ENCODE measurements at regions not wholly inside any gene's neighbourhood (a gene's known extent, or its start where the extent isn't known, plus 50 kb on each side); places are given as distances from the start of the nearest gene placed in this dataset.

- no peak for DNase-seq
Observed at GRCh38 chr6:170134471-170135440, 156.1 kb downstream of the DLL1 start.

- peak in 1 of 14 donors; percentile 6 for DNase-seq
Observed at GRCh38 chr6:170134031-170134470, 156.8 kb downstream of the DLL1 start.

DNA sequence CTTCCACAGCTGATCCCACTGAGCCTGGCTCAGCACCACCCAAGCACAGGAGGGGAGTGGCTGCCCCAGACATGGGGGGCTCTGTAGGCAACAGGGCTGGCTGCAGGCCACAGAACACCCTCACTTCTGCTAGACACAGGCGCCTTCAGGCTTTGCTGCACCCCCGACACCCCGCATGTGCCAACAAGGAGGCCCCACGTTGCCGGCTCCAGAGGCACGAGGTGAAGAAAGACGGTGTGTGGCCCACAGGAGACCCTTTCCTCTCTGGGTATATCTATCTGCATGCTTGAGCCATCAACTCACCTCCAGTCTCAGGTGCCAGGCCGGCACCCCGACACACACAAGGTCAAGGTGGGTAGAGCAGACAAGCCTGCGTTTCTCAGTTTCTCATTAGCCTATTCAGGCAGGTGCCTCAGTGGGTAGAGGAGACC is 158.3 kb downstream of the DLL1 start:
- DNase-seq = no peak

- DNase-seq = no peak
Observed at GRCh38 chr6:170132011-170132521, 158.8 kb downstream of the DLL1 start.

DNA sequence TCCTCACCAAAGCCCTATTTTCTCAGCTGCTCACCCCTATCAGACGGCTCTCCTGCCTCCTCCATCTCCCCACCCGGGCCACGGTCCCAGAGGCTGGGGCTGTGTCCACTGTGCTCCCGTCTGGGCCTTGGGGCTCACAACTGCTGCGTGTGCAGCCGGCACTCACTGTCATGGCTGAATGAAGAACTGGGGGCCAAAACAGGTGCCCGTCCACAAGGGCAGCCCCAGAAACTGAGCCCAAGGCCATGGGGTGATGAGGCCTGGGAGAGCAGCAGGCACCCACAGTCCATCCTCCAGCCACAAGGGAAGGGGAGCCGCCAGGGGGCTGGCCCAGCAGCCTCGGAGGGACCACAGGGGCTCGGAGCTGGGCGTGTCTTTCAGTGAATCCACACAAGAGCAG is 159.5 kb downstream of the DLL1 start:
- DNase-seq = no peak

DNA sequence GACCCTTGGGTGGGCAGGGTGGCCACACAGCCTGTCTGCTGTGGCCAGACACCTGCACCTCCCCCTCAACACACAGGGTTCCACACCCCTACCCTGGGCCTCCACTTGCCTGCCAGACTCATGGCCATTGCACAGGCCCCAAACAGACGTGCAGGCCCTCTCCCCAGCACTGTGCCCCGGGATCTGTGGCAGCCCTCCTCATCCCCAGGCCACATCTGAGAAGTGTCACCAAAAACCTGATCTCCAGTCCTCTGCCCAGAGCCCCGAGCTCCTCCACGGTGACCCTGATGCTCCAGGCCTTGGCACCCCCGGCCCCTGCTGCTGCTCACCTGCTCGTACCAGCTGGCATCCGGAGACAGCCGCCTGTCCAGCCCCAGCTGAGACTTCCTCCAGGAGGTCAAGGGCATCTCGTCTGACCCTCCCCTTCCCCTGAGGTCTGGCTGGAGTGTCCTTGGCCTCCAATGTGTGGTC is 160.1 kb downstream of the DLL1 start:
- DNase-seq = no peak

GRCh38 chr6:170130201-170130621 is 160.7 kb downstream of the DLL1 start:
- no peak for DNase-seq

GRCh38 chr6:170129691-170130171 is 161.1 kb downstream of the DLL1 start:
- DNase-seq = peak in 2 of 14 donors; percentile 19 to 27

GRCh38 chr6:170128811-170129681 is 161.8 kb downstream of the DLL1 start:
- no peak for DNase-seq

- DNase-seq = no peak
Observed at GRCh38 chr6:170128346-170128745, 162.5 kb downstream of the DLL1 start.

DNA sequence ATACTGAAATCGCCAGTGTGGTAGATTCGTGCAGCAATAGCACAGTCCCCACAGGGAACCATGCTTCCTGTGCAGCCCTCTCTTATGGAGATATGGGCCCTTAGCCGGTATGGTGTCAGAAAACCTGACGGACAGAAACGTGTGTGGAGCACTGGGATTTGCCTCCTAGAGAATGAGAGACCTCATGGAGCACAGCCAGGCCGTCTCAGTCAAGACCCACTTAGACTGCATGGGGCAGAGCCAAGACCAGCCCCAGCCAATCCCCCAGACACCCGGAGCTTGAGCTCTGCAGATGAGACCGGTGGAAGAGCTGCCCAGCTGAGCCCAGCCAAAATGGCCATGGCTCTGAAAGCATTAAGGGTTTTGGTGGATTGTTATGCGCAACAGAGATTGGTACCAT is 163.7 kb downstream of the DLL1 start:
- DNase-seq = no peak

- no peak for DNase-seq
Observed at GRCh38 chr6:170125456-170126300, 165.2 kb downstream of the DLL1 start.

- DNase-seq = no peak
Observed at GRCh38 chr6:170124836-170125235, 166.0 kb downstream of the DLL1 start.

DNA sequence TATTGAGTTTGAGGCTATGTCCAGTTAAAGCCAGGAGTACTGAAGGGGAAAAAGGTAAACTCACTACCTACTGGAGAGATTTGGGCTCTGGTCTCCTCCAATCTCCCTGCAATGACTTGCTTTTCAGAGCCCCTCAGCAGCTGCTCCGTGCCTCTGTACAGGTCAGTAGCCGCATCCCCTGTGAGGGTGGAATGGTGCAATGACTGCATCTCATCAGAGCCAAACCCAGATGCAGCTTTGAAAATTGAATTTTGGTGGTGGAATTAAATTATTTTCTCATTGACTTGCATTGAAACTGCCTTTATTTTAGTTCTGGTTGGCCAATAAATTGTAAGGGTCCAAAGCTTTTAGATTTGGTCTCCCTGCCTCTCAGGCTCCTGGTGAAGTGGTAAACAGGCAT is 166.7 kb downstream of the DLL1 start:
- DNase-seq = no peak

DNA sequence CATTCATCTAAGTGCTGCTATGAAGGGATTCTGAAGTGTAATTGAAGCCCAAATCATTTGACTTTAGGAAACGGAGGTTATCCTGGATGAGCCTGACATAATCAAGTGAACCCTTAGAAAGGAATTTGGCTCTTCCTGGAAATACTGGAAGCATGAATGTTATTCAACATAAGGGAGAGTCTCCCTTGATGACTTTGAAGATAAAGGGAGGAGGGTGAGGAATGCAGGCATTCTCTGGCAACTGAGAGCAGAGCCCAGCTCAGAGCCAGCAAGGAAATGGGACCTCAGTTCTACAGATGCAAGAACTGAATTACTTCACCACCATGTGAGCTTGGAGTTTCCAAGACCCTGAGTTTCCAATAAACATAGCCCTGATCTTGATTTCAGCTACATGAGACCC is 168.2 kb downstream of the DLL1 start:
- DNase-seq = no peak

GRCh38 chr6:170117111-170117972 is 173.5 kb downstream of the DLL1 start:
- DNase-seq = no peak

GRCh38 chr6:170116636-170117035 is 174.2 kb downstream of the DLL1 start:
- no peak for DNase-seq

DNA sequence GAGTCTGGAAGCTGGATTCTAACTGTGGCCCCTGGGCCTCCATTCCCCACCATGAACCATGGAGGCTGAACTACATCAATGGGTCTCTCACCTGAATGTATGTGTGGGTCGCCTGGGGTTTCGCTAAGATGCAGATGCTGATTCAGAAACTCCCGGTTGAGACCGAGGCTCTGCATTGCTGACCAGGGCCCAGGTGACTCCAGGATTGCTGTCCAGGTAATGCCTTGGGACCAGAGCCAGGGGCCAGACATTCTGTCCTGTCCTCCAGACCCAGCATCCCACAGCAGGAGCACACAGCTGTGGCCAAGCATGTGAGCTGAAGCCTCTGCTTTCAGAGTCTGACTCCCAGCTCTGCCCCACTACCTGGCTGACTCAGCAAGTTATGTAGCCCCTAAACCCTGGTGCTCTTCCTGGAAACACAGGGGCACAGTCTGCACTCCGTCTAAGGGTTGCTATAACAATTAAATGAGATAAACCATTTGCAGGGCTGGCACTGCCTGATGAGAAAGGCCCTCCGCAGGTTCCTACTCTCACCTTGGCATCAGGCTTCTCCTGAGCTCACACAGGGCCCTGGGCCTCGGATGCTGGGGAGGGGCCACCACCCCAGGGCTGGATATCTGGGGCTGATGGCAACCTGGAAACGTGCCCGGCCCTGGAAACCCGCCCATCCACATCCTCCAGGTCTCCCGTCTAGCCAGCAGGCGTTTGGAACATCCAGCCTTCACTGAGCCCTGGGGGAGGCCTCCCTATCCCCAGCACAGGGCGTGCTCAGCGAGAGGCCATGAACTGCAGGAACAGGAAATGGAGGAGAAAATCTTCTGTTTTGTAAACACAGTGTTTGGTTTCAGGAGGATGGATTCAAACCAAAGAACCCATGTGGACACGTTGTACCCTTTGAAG is 175.7 kb downstream of the DLL1 start:
- DNase-seq = no peak

GRCh38 chr6:170114187-170114945 is 176.5 kb downstream of the DLL1 start:
- no peak for DNase-seq

Measured in C1 segment of cervical spinal cord (tissue), 14 donors.